Vagina (tissue), 2 donors: ENCODE measurements at regions not wholly inside any gene's neighbourhood (a gene's known extent, or its start where the extent isn't known, plus 50 kb on each side); places are given as distances from the start of the nearest gene placed in this dataset.

Source experiments
- DNase-seq, 2 donors: peaks; one replicate each; pipeline ENCODE4 v3.0.0-alpha.2; 2017; ENCODE audit errors: extremely low spot score in 2 of 2
- H3K27ac ChIP-seq: fragments of 200-600 bp; sonication (generic); one replicate; pipeline ENCODE4 v1.5.1; 2019
- H3K27me3 ChIP-seq: fragments of 200-600 bp; sonication (generic); one replicate; pipeline ENCODE4 v1.5.1; 2019
- H3K36me3 ChIP-seq, 2 donors: fragments of 200-600 bp; sonication (generic); one replicate each; pipeline ENCODE4 v1.5.1; 2017 to 2019
- H3K4me1 ChIP-seq: fragments of 200-600 bp; sonication (generic); one replicate; pipeline ENCODE4 v1.5.1; 2019
- H3K4me3 ChIP-seq, 2 donors: fragments of 200-600 bp; sonication (generic); 1 replicate in 1 of 2; 2 replicates in 1 of 2; pipeline ENCODE4 v1.5.1; 2016 to 2019
- H3K9me3 ChIP-seq: fragments of 200-600 bp; sonication (generic); one replicate; pipeline ENCODE4 v1.5.1; 2019
- POLR2A ChIP-seq, 2 donors: fragments of 450-650 bp; IDR thresholded peaks; one replicate each; pipeline ENCODE4 v1.6.1; 2017; ENCODE audit warnings: antibody characterized with exemption in 2 of 2, mild to moderate bottlenecking in 2 of 2, moderate library complexity in 2 of 2
- POLR2AphosphoS5 ChIP-seq, 2 donors: sonication (generic); formaldehyde crosslinking; IDR thresholded peaks; one replicate each; pipeline ENCODE4 v1.9.0; 2017; ENCODE audit warnings: antibody characterized with exemption in 2 of 2, mild to moderate bottlenecking in 2 of 2, low read depth in 1 of 2; ENCODE audit not compliant: insufficient read depth in 1 of 2
- intact Hi-C: fragments of 100-400 bp; cut with DNase I; formaldehyde crosslinking; loops from one replicate; pipeline ENCODE4 v1.15.1; 2023
- TF ChIP-seq, protein P1 (sequence below), 3 experiments: fragments of 450-650 bp in 2 of 3; fragments of 200-600 bp in 1 of 3; sonication (generic) in 1 of 3; IDR thresholded peaks; one replicate each; pipeline ENCODE4 v1.5.1; 2017 to 2019; ENCODE audit warnings: antibody characterized with exemption in 3 of 3, mild to moderate bottlenecking in 2 of 3, moderate library complexity in 2 of 3

DNA sequence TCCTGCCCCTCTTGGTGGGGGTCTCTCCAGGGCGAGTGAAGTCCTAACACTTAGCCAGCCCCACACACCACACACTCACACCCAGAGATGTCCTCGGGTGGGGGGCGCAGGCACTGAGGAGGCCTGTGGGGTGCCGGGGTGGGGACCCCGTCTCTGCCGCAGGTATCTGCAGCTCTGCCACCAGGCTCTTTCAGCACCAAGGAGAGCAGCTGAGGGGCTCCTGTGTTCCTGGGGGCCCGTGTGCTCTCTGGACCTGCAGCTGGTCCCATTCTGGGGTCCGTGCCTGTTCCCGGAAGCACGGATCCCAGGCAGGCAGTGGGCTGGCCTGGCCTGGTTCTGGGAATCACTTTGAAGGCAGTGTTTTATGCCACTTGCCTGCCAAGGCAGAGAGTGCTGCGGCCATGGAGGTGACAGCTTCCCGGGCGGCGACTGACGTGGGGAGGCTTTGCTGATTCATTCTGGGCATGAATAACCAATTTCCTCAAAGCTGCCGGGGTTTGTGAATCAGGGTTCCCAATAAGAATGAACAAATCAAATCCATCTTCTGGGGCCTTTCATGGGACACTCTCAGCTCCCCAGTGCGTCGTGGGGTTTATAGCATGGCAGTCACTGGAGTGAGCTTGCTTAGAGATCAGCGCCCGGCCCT lies 54.4 kb upstream of the SLCO4A1 start:
- Histone ChIP-seq H3K36me3 (no peaks in the 10 kb centered on the region), H3K4me1 (no peaks in the 10 kb centered on the region), H3K27me3 (no peaks in the 10 kb centered on the region), H3K9me3 (no peaks in the 10 kb centered on the region), H3K27ac (no peak overlapping the region), H3K4me3 (no peak overlapping the region)
- no peak for DNase-seq
- TF ChIP-seq, protein P1, sequence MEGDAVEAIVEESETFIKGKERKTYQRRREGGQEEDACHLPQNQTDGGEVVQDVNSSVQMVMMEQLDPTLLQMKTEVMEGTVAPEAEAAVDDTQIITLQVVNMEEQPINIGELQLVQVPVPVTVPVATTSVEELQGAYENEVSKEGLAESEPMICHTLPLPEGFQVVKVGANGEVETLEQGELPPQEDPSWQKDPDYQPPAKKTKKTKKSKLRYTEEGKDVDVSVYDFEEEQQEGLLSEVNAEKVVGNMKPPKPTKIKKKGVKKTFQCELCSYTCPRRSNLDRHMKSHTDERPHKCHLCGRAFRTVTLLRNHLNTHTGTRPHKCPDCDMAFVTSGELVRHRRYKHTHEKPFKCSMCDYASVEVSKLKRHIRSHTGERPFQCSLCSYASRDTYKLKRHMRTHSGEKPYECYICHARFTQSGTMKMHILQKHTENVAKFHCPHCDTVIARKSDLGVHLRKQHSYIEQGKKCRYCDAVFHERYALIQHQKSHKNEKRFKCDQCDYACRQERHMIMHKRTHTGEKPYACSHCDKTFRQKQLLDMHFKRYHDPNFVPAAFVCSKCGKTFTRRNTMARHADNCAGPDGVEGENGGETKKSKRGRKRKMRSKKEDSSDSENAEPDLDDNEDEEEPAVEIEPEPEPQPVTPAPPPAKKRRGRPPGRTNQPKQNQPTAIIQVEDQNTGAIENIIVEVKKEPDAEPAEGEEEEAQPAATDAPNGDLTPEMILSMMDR (IDR thresholded peaks at IDR 0.05), result no peak
- TF ChIP-seq POLR2AphosphoS5 (IDR thresholded peaks at IDR 0.05; ENCODE audit: insufficient read depth in 1 of 2, low read depth in 1 of 2) (no peak), POLR2A (IDR thresholded peaks at IDR 0.05) (no peak)
- intact Hi-C loops, result no loop called here

DNA sequence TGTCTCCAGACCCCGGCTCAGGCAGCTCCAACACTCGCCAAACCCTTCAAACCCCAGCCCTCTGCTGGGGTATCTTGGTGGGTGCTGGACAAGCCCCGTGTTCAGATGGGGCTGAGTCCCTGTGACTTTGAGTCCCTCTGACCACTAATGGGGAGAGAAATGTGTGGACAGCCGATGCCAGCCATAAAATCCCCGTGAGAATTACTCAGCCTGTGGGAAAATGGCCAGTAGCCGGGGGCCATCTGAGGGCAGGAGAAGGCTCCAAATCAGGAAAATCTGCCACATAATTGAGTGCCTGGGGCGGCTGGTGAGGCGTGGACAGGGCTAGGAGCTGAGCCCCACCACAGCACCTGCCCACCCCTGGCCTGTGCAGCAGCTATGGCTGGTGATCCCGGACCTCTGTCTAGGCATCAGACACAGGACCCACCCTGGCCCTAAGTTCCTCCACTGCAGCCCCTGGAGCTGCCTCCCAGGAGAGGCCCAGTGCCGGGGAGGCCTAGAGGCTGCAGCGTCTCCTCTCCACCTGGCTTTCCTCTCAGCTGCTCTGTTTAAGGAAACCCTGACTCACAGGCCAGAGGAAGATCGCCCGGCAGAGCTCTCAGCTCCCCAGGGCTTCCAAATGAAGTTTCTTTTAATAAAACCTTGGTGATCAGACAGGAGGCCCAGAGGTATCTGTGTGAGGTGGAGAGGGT lies 53.7 kb upstream of the SLCO4A1 start:
- no peaks in the 10 kb centered on the region for H3K9me3 ChIP-seq
- H3K36me3 ChIP-seq, result no peaks in the 10 kb centered on the region
- H3K27me3 ChIP-seq, result no peaks in the 10 kb centered on the region
- no peaks in the 10 kb centered on the region for H3K4me1 ChIP-seq
- H3K4me3 ChIP-seq, result no peak overlapping the region
- no peak for DNase-seq
- TF ChIP-seq, protein P1 (IDR thresholded peaks at IDR 0.05), result no peak
- no peak for TF ChIP-seq POLR2A (IDR thresholded peaks at IDR 0.05)
- TF ChIP-seq POLR2AphosphoS5 (IDR thresholded peaks at IDR 0.05; ENCODE audit: insufficient read depth in 1 of 2, low read depth in 1 of 2), result no peak
- intact Hi-C loops, result no loop called here
- H3K27ac ChIP-seq, result no peak overlapping the region

DNA sequence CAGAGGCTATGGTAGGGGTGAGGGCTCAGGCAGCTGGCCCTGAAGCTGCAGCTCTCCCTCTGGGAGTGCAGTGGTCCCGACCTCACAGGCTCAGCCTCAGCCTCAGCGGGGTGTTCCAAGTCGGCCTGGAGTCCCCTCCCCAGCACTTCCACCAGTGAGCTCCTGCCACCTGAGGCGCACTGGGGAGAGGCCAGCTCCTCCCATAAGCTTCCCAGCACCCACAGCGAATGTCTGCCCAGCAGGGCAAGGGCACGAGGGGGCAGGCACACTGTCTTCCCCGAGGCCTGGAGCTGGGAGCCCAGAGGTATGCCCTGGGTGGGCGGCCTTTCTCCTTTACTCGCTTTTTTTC lies 53.2 kb upstream of the SLCO4A1 start:
- Histone ChIP-seq H3K27ac (no peak overlapping the region), H3K9me3 (no peaks in the 10 kb centered on the region), H3K36me3 (no peaks in the 10 kb centered on the region), H3K4me3 (no peak overlapping the region), H3K27me3 (no peaks in the 10 kb centered on the region), H3K4me1 (no peaks in the 10 kb centered on the region)
- intact Hi-C loops, result no loop called here
- no peak for TF ChIP-seq POLR2A (IDR thresholded peaks at IDR 0.05)
- TF ChIP-seq, protein P1 (IDR thresholded peaks at IDR 0.05), result no peak
- TF ChIP-seq POLR2AphosphoS5 (IDR thresholded peaks at IDR 0.05; ENCODE audit: insufficient read depth in 1 of 2, low read depth in 1 of 2), result no peak
- no peak for DNase-seq

DNA sequence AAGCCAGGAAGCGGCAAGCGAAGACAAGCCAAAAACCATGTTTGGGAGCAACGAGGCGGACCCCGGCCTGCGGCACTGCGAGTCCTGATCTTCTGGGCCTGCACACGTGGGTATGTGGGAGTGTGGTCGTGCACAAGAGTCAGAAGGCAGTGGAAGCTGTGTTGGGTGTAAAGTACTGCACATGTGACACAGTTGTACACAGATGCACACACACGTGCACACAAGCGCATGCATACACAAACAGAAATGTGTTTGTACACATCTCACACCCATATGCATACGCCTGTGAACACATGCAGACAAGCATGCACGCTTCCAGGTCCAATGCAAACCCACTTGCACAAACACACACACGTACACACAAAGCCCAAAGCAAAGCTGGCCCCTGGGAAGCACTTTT lies 52.6 kb upstream of the SLCO4A1 start:
- H3K4me1 ChIP-seq, result no peaks in the 10 kb centered on the region
- TF ChIP-seq POLR2AphosphoS5 (IDR thresholded peaks at IDR 0.05; ENCODE audit: insufficient read depth in 1 of 2, low read depth in 1 of 2), result no peak
- TF ChIP-seq, protein P1 (IDR thresholded peaks at IDR 0.05), result no peak
- no peak for TF ChIP-seq POLR2A (IDR thresholded peaks at IDR 0.05)
- intact Hi-C loops, result no loop called here
- DNase-seq, result no peak
- no peaks in the 10 kb centered on the region for H3K27me3 ChIP-seq
- no peak overlapping the region for H3K4me3 ChIP-seq
- H3K27ac ChIP-seq, result no peak overlapping the region
- no peaks in the 10 kb centered on the region for H3K9me3 ChIP-seq
- H3K36me3 ChIP-seq, result no peaks in the 10 kb centered on the region
